GM23338 (cell line): ENCODE measurements at regions not wholly inside any gene's neighbourhood (a gene's known extent, or its start where the extent isn't known, plus 50 kb on each side); places are given as distances from the start of the nearest gene placed in this dataset.

Source experiments
- ATAC-seq: fragments of 200-7000 bp; cut with Tn5 transposase; 3 replicates; pipeline ENCODE4 v1.9.1; 2020
- DNase-seq: peaks from one replicate; pipeline ENCODE4 v3.0.0-alpha.2; 2015; ENCODE audit warnings: low spot score
- H2AFZ ChIP-seq: fragments of 200-600 bp; sonication (generic); 2 replicates; pipeline ENCODE4 v1.8.0; 2016; ENCODE audit warnings: antibody characterized with exemption, mild to moderate bottlenecking, moderate library complexity
- H3F3A ChIP-seq: fragments of 200-600 bp; sonication (generic); replicated peaks from 2 replicates; pipeline ENCODE4 v1.8.0; 2017; ENCODE audit warnings: antibody characterized with exemption, mixed run types, low read depth
- H3K27ac ChIP-seq: fragments of 200-600 bp; sonication (generic); 2 replicates; pipeline ENCODE4 v1.6.1; 2016; ENCODE audit warnings: low read depth
- H3K27me3 ChIP-seq: fragments of 200-600 bp; sonication (generic); 2 replicates; pipeline ENCODE4 v1.8.0; 2016; ENCODE audit warnings: mild to moderate bottlenecking, mixed run types, moderate library complexity; ENCODE audit not compliant: insufficient read depth
- H3K36me3 ChIP-seq: fragments of 200-600 bp; sonication (generic); 2 replicates; pipeline ENCODE4 v1.8.0; 2016; ENCODE audit warnings: mild to moderate bottlenecking; ENCODE audit not compliant: insufficient read depth
- H3K4me1 ChIP-seq: fragments of 200-600 bp; sonication (generic); 2 replicates; pipeline ENCODE4 v1.8.0; 2016; ENCODE audit warnings: mild to moderate bottlenecking, moderate library complexity; ENCODE audit not compliant: insufficient read depth
- H3K4me2 ChIP-seq: fragments of 200-600 bp; sonication (generic); 2 replicates; pipeline ENCODE4 v1.7.1; 2017; ENCODE audit warnings: mixed run types
- H3K4me3 ChIP-seq: fragments of 200-600 bp; sonication (generic); 2 replicates; pipeline ENCODE4 v1.6.1; 2016; ENCODE audit warnings: mixed run types
- H3K79me2 ChIP-seq: fragments of 200-600 bp; sonication (generic); replicated peaks from 2 replicates; pipeline ENCODE4 v1.8.0; 2017; ENCODE audit warnings: mild to moderate bottlenecking; ENCODE audit not compliant: insufficient read depth
- H3K9me2 ChIP-seq: fragments of 200-600 bp; sonication (generic); 2 replicates; pipeline ENCODE4 v1.8.0; 2017; ENCODE audit not compliant: insufficient read depth
- H4K20me1 ChIP-seq: fragments of 200-600 bp; sonication (generic); replicated peaks from 2 replicates; pipeline ENCODE4 v1.8.0; 2017; ENCODE audit warnings: mild to moderate bottlenecking; ENCODE audit not compliant: insufficient read depth
- H3K27ac Mint-ChIP-seq: 2 replicates; pipeline ENCODE4 v1.8.0; 2020; ENCODE audit warnings: inconsistent platforms, mild to moderate bottlenecking, moderate library complexity, mixed read lengths
- H3K27me3 Mint-ChIP-seq: 3 replicates; pipeline ENCODE4 v1.8.0; 2022; ENCODE audit warnings: low read depth, mild to moderate bottlenecking, moderate library complexity, mixed read lengths, inconsistent platforms; ENCODE audit not compliant: insufficient read depth, poor library complexity
- H3K36me3 Mint-ChIP-seq: 3 replicates; pipeline ENCODE4 v1.8.0; 2021; ENCODE audit warnings: low read depth, mild to moderate bottlenecking, inconsistent platforms, moderate library complexity, mixed read lengths
- H3K4me1 Mint-ChIP-seq: 3 replicates; pipeline ENCODE4 v1.8.0; 2020; ENCODE audit warnings: mild to moderate bottlenecking, inconsistent platforms, mixed read lengths
- H3K4me3 Mint-ChIP-seq: 3 replicates; pipeline ENCODE4 v1.8.0; 2021; ENCODE audit warnings: moderate library complexity, mild to moderate bottlenecking, inconsistent platforms, mixed read lengths
- H3K9me3 Mint-ChIP-seq: 3 replicates; pipeline ENCODE4 v1.8.0; 2020; ENCODE audit warnings: moderate library complexity, mild to moderate bottlenecking, inconsistent platforms, mixed read lengths
- CREB1 ChIP-seq: fragments of 250-450 bp; sonication (Bioruptor Pico); IDR thresholded peaks from 2 replicates; pipeline ENCODE4 v1.5.0; 2020; ENCODE audit warnings: low read depth, mild to moderate bottlenecking, moderate library complexity
- EZH2 ChIP-seq: fragments of 200-600 bp; sonication (generic); IDR thresholded peaks from one replicate; pipeline ENCODE4 v1.8.0; 2017; ENCODE audit warnings: antibody characterized with exemption, mild to moderate bottlenecking, low read depth; ENCODE audit not compliant: unreplicated experiment
- EZH2phosphoT487 ChIP-seq: fragments of 200-600 bp; sonication (generic); IDR thresholded peaks from one replicate; pipeline ENCODE4 v1.8.1; 2018; ENCODE audit warnings: antibody characterized with exemption; ENCODE audit not compliant: unreplicated experiment
- JUNB ChIP-seq: IDR thresholded peaks from one replicate; pipeline ENCODE4 v1.6.1; 2016; ENCODE audit warnings: antibody characterized with exemption; ENCODE audit not compliant: unreplicated experiment
- NANOG ChIP-seq: IDR thresholded peaks from 2 replicates; pipeline ENCODE4 v1.6.1; 2016; ENCODE audit warnings: antibody characterized with exemption, borderline replicate concordance
- POLR2AphosphoS5 ChIP-seq: IDR thresholded peaks from 2 replicates; pipeline ENCODE4 v1.6.1; 2016; ENCODE audit warnings: antibody characterized with exemption, low read depth
- STAT1 ChIP-seq: IDR thresholded peaks from one replicate; pipeline ENCODE4 v1.6.1; 2016; ENCODE audit warnings: antibody characterized with exemption; ENCODE audit not compliant: unreplicated experiment
- ZNF114 ChIP-seq: fragments of 250-450 bp; sonication (Bioruptor Pico); IDR thresholded peaks from 2 replicates; pipeline ENCODE4 v1.5.0; 2020; ENCODE audit warnings: mild to moderate bottlenecking, moderate library complexity
- ZNF331 ChIP-seq: fragments of 250-450 bp; sonication (Bioruptor Pico); IDR thresholded peaks from 2 replicates; pipeline ENCODE4 v1.5.0; 2020; ENCODE audit warnings: low read depth, mild to moderate bottlenecking, moderate library complexity
- ZNF462 ChIP-seq: fragments of 250-450 bp; sonication (Bioruptor Pico); IDR thresholded peaks from 2 replicates; pipeline ENCODE4 v1.5.0; 2020; ENCODE audit warnings: mild to moderate bottlenecking, moderate library complexity

GRCh38 chr16:72371307-72372086, 199.5 kb upstream of the PMFBP1 start (continued):
- no peak for TF ChIP-seq ZNF462 (CRISPR knock-in tag)
- no peak for TF ChIP-seq ZNF114 (CRISPR knock-in tag)
- TF ChIP-seq EZH2phosphoT487, result no peak
- TF ChIP-seq POLR2AphosphoS5, result no peak
- TF ChIP-seq JUNB, result no peak
- no peak for TF ChIP-seq ZNF331
- TF ChIP-seq STAT1, result no peak

GRCh38 chr16:72369274-72369673, 197.3 kb upstream of the PMFBP1 start:
- Histone ChIP-seq H3K27ac (no peak overlapping the region), H4K20me1 (no peaks in the 10 kb centered on the region), H2AFZ (no peak overlapping the region), H3K36me3 (no peaks in the 10 kb centered on the region), H3F3A (no peaks in the 10 kb centered on the region), H3K79me2 (no peaks in the 10 kb centered on the region), H3K4me2 (no peak overlapping the region), H3K9me2 (no peaks in the 10 kb centered on the region), H3K27me3 (no peaks in the 10 kb centered on the region), H3K4me1 (peaks cover 33% of the 10 kb centered on the region), H3K4me3 (no peak overlapping the region)
- no peak overlapping the region for H3K27ac Mint-ChIP-seq
- DNase-seq (no peak), ATAC-seq (no peak)
- H3K36me3 Mint-ChIP-seq, result no peaks in the 10 kb centered on the region; the same call in 2 of the 3 replicates
- no peak overlapping the region for H3K4me3 Mint-ChIP-seq
- H3K4me1 Mint-ChIP-seq, result peaks cover 41% of the 10 kb centered on the region
- peaks cover 1% of the 10 kb centered on the region for H3K27me3 Mint-ChIP-seq
- H3K9me3 Mint-ChIP-seq, result peaks cover 2% of the 10 kb centered on the region; the same call in 1 of the 3 replicates
- TF ChIP-seq CREB1, result no peak
- no peak for TF ChIP-seq ZNF462 (CRISPR knock-in tag)
- no peak for TF ChIP-seq JUNB
- no peak for TF ChIP-seq NANOG
- TF ChIP-seq POLR2AphosphoS5, result no peak
- TF ChIP-seq STAT1, result no peak
- TF ChIP-seq EZH2, result no peak
